ENCODE measurements at regions not wholly inside any gene's neighbourhood (a gene's known extent, or its start where the extent isn't known, plus 50 kb on each side); places are given as distances from the start of the nearest gene placed in this dataset.

- TF ChIP-seq, protein P1, sequence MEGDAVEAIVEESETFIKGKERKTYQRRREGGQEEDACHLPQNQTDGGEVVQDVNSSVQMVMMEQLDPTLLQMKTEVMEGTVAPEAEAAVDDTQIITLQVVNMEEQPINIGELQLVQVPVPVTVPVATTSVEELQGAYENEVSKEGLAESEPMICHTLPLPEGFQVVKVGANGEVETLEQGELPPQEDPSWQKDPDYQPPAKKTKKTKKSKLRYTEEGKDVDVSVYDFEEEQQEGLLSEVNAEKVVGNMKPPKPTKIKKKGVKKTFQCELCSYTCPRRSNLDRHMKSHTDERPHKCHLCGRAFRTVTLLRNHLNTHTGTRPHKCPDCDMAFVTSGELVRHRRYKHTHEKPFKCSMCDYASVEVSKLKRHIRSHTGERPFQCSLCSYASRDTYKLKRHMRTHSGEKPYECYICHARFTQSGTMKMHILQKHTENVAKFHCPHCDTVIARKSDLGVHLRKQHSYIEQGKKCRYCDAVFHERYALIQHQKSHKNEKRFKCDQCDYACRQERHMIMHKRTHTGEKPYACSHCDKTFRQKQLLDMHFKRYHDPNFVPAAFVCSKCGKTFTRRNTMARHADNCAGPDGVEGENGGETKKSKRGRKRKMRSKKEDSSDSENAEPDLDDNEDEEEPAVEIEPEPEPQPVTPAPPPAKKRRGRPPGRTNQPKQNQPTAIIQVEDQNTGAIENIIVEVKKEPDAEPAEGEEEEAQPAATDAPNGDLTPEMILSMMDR (IDR thresholded peaks at IDR 0.05), result no peak
- TF ChIP-seq POLR2AphosphoS5 (IDR thresholded peaks at IDR 0.05), result no peak
- TF ChIP-seq EP300 (IDR thresholded peaks at IDR 0.05), result no peak
- ATAC-seq (ENCODE audit: low FRiP score in 2 of 2), result peak in 1 of 2 donors; percentile 73
- no peaks in the 10 kb centered on the region for H3K36me3 ChIP-seq
- WGBS, 2 donors, result 46 to 67% methylated on average over 1 of the region's 1 CpG
- no peak overlapping the region for H3K4me3 ChIP-seq
- peaks cover 0 to 4% (median 0%) of the 10 kb centered on the region in 4 donors for H3K4me1 ChIP-seq
- H3K9me3 ChIP-seq, result no peaks in the 10 kb centered on the region
- H3K27me3 ChIP-seq, result no peaks in the 10 kb centered on the region
- no peak overlapping the region for H3K27ac ChIP-seq
- peak in 1 of 2 donors; percentile 61 for DNase-seq
These were observed 464.2 kb downstream of the PTPRU start for GRCh38 chr1:29700491-29700890.

DNA sequence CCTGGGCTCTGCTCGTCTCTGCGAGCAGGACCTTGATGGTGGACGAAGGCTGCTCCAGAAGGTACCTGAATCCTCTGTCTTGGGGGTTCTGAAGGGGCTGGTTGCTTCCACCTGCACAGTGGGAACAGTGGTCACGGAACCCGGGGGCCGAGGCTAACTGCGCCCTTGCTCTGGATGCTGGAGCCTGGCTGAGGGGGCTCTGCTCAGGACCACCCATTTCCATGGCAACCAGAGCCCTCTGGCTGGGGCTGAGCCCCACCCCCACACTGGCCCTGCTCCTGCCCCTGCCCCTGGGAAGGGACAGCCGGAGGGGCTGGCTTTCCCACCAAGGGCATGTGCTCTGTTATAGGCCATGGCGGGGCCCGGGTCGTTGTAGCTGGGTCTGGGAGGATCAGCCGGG is 462.3 kb downstream of the PTPRU start:
- TF ChIP-seq, protein P1 (IDR thresholded peaks at IDR 0.05), result no peak
- TF ChIP-seq POLR2AphosphoS5 (IDR thresholded peaks at IDR 0.05), result no peak
- no peak for TF ChIP-seq POLR2A (IDR thresholded peaks at IDR 0.05)
- no peak for TF ChIP-seq EP300 (IDR thresholded peaks at IDR 0.05)
- no peaks in the 10 kb centered on the region for H3K36me3 ChIP-seq
- H3K9me3 ChIP-seq, result no peaks in the 10 kb centered on the region
- no peak overlapping the region for H3K27ac ChIP-seq
- no peak overlapping the region for H3K4me3 ChIP-seq
- H3K27me3 ChIP-seq, result no peaks in the 10 kb centered on the region
- no peak for DNase-seq
- peaks cover 0 to 4% (median 0%) of the 10 kb centered on the region in 4 donors for H3K4me1 ChIP-seq
- 84 to 90% methylated on average over 5 to 12 of the region's 12 CpGs for WGBS, 2 donors
- no peak for ATAC-seq (ENCODE audit: low FRiP score in 2 of 2)

DNA sequence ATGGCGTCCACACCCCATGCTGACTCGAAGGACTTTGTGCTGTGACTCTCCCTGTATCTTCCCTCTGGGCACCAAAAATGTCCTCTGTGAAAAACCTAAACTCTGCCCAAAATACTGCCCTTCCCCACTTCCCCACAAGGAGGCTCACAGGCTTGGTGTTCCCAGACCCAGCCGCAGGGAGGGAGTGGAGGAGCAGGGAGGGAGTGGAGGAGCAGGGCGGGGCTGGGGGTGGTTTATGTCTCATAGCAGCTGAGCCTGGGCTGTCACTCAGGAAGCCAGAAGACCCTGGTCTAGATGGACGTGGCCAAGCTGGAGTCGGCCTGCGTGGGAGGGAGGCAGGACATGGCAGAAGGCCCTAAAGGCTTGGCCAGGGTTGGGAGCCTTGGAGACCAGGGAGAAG is 461.7 kb downstream of the PTPRU start:
- Histone ChIP-seq H3K27ac (no peak overlapping the region), H3K4me1 (peaks cover 0 to 4% (median 0%) of the 10 kb centered on the region in 4 donors), H3K4me3 (no peak overlapping the region), H3K36me3 (no peaks in the 10 kb centered on the region), H3K27me3 (no peaks in the 10 kb centered on the region), H3K9me3 (no peaks in the 10 kb centered on the region)
- ATAC-seq (ENCODE audit: low FRiP score in 2 of 2) (peak in 1 of 2 donors; percentile 54), DNase-seq (peak in 1 of 2 donors; percentile 38)
- TF ChIP-seq, protein P1 (IDR thresholded peaks at IDR 0.05), result peak in 4 of 6 experiments; percentile 19 to 49 (median 28)
- no peak for TF ChIP-seq EP300 (IDR thresholded peaks at IDR 0.05)
- WGBS, 2 donors, result 46 to 66% methylated on average over 5 to 7 of the region's 7 CpGs

DNA sequence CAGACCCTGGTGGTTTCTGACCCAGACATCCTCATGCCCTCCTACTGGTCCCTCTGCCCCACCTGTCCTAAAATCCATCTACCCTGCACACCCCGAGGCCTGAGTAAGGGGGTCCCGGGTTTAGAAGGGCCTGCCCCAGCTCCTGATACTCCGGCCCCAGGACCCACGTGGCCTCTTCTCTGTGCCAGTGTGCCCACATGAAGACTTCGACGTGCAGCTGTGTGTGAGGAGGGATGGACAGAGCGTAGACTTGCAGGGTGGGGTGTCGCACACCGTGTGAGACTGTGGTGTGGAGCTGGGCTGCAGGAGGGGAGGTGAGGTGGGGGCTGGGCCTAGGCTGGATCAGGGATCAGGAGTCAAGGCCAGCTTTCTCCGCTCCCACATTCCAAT is 461.1 kb downstream of the PTPRU start:
- H3K4me3 ChIP-seq, result no peak overlapping the region
- ATAC-seq (ENCODE audit: low FRiP score in 2 of 2) (no peak), DNase-seq (no peak)
- H3K27me3 ChIP-seq, result no peaks in the 10 kb centered on the region
- H3K27ac ChIP-seq, result no peak overlapping the region
- H3K9me3 ChIP-seq, result no peaks in the 10 kb centered on the region
- TF ChIP-seq, protein P1 (IDR thresholded peaks at IDR 0.05), result no peak
- TF ChIP-seq EP300 (IDR thresholded peaks at IDR 0.05) (no peak), POLR2A (IDR thresholded peaks at IDR 0.05) (no peak), POLR2AphosphoS5 (IDR thresholded peaks at IDR 0.05) (no peak)
- WGBS, 2 donors, result 75 to 93% methylated on average over 10 of the region's 10 CpGs
- H3K36me3 ChIP-seq, result no peaks in the 10 kb centered on the region
- peaks cover 0 to 4% (median 0%) of the 10 kb centered on the region in 4 donors for H3K4me1 ChIP-seq

DNA sequence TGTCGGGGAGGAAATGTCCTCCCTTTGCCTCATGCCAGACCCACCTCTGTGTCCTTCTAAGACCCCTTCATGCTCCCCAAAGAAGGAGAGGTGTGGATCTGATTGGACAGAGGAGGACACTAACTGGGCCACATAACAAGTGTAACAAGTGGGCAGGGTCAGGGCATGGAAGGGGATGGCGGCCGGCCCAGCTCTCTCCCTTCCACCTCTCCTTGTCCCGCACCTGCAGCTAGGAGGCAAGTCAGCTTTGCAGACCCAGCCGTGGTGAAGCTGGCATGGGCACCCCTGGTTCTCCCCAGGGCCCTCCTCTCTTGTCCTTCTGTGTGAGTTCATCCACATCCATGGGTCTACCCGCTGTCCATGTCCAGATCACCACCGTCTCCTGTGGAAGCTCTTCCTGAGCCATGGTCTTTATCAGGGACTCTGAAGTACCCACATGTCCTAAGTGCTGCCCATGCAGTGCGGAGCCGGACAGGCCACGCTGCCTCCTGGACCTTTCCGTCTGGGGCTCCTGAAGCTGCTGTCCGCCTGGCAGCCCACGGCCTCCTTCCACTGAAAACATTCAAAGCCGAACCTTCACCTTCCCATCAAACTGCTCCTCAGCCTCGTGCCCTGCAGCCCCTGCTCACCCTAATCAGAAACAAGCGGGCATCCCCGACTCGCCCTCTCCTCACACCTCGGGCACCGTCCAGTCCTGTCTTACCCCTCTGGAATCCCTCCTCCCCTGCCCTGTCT is 460.5 kb downstream of the PTPRU start:
- TF ChIP-seq POLR2AphosphoS5 (IDR thresholded peaks at IDR 0.05), result no peak
- no peak for TF ChIP-seq POLR2A (IDR thresholded peaks at IDR 0.05)
- TF ChIP-seq, protein P1 (IDR thresholded peaks at IDR 0.05), result no peak
- no peak for TF ChIP-seq EP300 (IDR thresholded peaks at IDR 0.05)
- WGBS, 2 donors, result 80 to 84% methylated on average over 12 to 20 of the region's 20 CpGs
- DNase-seq, result no peak

More for the DNA sequence above, 460.5 kb downstream of the PTPRU start:
- Histone ChIP-seq H3K9me3 (no peaks in the 10 kb centered on the region), H3K27me3 (no peaks in the 10 kb centered on the region), H3K4me1 (peaks cover 0 to 4% (median 0%) of the 10 kb centered on the region in 4 donors), H3K4me3 (no peak overlapping the region), H3K27ac (no peak overlapping the region), H3K36me3 (no peaks in the 10 kb centered on the region)
- no peak for ATAC-seq (ENCODE audit: low FRiP score in 2 of 2)

Data from upper lobe of left lung (tissue), 6 donors.